ENCODE measurements at regions not wholly inside any gene's neighbourhood (a gene's known extent, or its start where the extent isn't known, plus 50 kb on each side); places are given as distances from the start of the nearest gene placed in this dataset.
"Not testable (repeated sequence)": the region's sequence is repeated elsewhere in the genome, so short reads cannot be mapped to it uniquely, and the experiment has no call there.

- no peak overlapping the region for H3K4me2 ChIP-seq (ENCODE audit: low read length)
- no peaks in the 10 kb centered on the region for H3K79me2 ChIP-seq (ENCODE audit: insufficient read depth, low read length)
- H3K27me3 ChIP-seq (ENCODE audit: insufficient read depth, low read length), result no peaks in the 10 kb centered on the region
- H3K9me2 ChIP-seq (ENCODE audit: low read depth, low read length), result no peaks in the 10 kb centered on the region
- H4K20me1 ChIP-seq (ENCODE audit: insufficient read depth, low read length), result no peaks in the 10 kb centered on the region
- H3K36me3 ChIP-seq (ENCODE audit: insufficient read depth, low read length), result no peaks in the 10 kb centered on the region
- H3F3A ChIP-seq (ENCODE audit: insufficient read depth, low read length), result no peaks in the 10 kb centered on the region
- no peak for TF ChIP-seq CTCF (IDR thresholded peaks at IDR 0.05; ENCODE audit: low read length)
- TF ChIP-seq EZH2 (IDR thresholded peaks at IDR 0.05; ENCODE audit: borderline replicate concordance, low read length), result no peak
- no peaks in the 10 kb centered on the region for H3K9me3 ChIP-seq (ENCODE audit: low read length)
- H3K4me1 ChIP-seq (ENCODE audit: insufficient read depth, low read length, severe bottlenecking), result no peaks in the 10 kb centered on the region
- no peak overlapping the region for H3K4me3 ChIP-seq (ENCODE audit: low read depth, low read length, poor library complexity, severe bottlenecking)
- H3K9ac ChIP-seq (ENCODE audit: low read length), result no peak overlapping the region
- no peak overlapping the region for H3K27ac ChIP-seq (ENCODE audit: low read depth, low read length, poor library complexity, severe bottlenecking)
- H2AFZ ChIP-seq (ENCODE audit: low read length), result no peak overlapping the region
These were observed 156.8 kb upstream of the STS start for GRCh38 chrX:6990552-6991193.

GRCh38 chrX:6989858-6990257 is 157.7 kb upstream of the STS start:
- TF ChIP-seq EZH2 (IDR thresholded peaks at IDR 0.05; ENCODE audit: borderline replicate concordance, low read length) (no peak), CTCF (IDR thresholded peaks at IDR 0.05; ENCODE audit: low read length) (no peak)

GRCh38 chrX:6988694-6989093 is 158.8 kb upstream of the STS start:
- H4K20me1 ChIP-seq (ENCODE audit: insufficient read depth, low read length); H3K36me3 ChIP-seq (ENCODE audit: insufficient read depth, low read length); H3K27me3 ChIP-seq (ENCODE audit: insufficient read depth, low read length); H3K27ac ChIP-seq (ENCODE audit: low read depth, low read length, poor library complexity, severe bottlenecking); H3K9me3 ChIP-seq (ENCODE audit: low read length); H3K4me2 ChIP-seq (ENCODE audit: low read length); H3K4me1 ChIP-seq (ENCODE audit: insufficient read depth, low read length, severe bottlenecking); H2AFZ ChIP-seq (ENCODE audit: low read length); H3K9me2 ChIP-seq (ENCODE audit: low read depth, low read length); H3K4me3 ChIP-seq (ENCODE audit: low read depth, low read length, poor library complexity, severe bottlenecking); H3K9ac ChIP-seq (ENCODE audit: low read length); H3F3A ChIP-seq (ENCODE audit: insufficient read depth, low read length); H3K79me2 ChIP-seq (ENCODE audit: insufficient read depth, low read length): not testable (repeated sequence)

More at GRCh38 chrX:6989858-6990257, 157.7 kb upstream of the STS start:
- Histone ChIP-seq H2AFZ (ENCODE audit: low read length) (no peak overlapping the region), H3K9me3 (ENCODE audit: low read length) (no peaks in the 10 kb centered on the region), H3K4me2 (ENCODE audit: low read length) (no peak overlapping the region), H3K9ac (ENCODE audit: low read length) (no peak overlapping the region), H3K79me2 (ENCODE audit: insufficient read depth, low read length) (no peaks in the 10 kb centered on the region), H3F3A (ENCODE audit: insufficient read depth, low read length) (no peaks in the 10 kb centered on the region), H3K36me3 (ENCODE audit: insufficient read depth, low read length) (no peaks in the 10 kb centered on the region), H3K9me2 (ENCODE audit: low read depth, low read length) (no peaks in the 10 kb centered on the region), H3K27me3 (ENCODE audit: insufficient read depth, low read length) (no peaks in the 10 kb centered on the region), H3K4me1 (ENCODE audit: insufficient read depth, low read length, severe bottlenecking) (no peaks in the 10 kb centered on the region), H3K27ac (ENCODE audit: low read depth, low read length, poor library complexity, severe bottlenecking) (no peak overlapping the region), H4K20me1 (ENCODE audit: insufficient read depth, low read length) (no peaks in the 10 kb centered on the region), H3K4me3 (ENCODE audit: low read depth, low read length, poor library complexity, severe bottlenecking) (no peak overlapping the region)

GRCh38 chrX:6986915-6987314 is 160.6 kb upstream of the STS start:
- Histone ChIP-seq H3K9ac (ENCODE audit: low read length) (no peak overlapping the region), H3K27ac (ENCODE audit: low read depth, low read length, poor library complexity, severe bottlenecking) (no peak overlapping the region), H3K4me1 (ENCODE audit: insufficient read depth, low read length, severe bottlenecking) (no peaks in the 10 kb centered on the region), H3K9me3 (ENCODE audit: low read length) (no peaks in the 10 kb centered on the region), H2AFZ (ENCODE audit: low read length) (no peak overlapping the region), H3K4me2 (ENCODE audit: low read length) (no peak overlapping the region), H3K36me3 (ENCODE audit: insufficient read depth, low read length) (no peaks in the 10 kb centered on the region), H3F3A (ENCODE audit: insufficient read depth, low read length) (no peaks in the 10 kb centered on the region), H3K79me2 (ENCODE audit: insufficient read depth, low read length) (no peaks in the 10 kb centered on the region), H3K4me3 (ENCODE audit: low read depth, low read length, poor library complexity, severe bottlenecking) (no peak overlapping the region), H4K20me1 (ENCODE audit: insufficient read depth, low read length) (no peaks in the 10 kb centered on the region), H3K9me2 (ENCODE audit: low read depth, low read length) (no peaks in the 10 kb centered on the region), H3K27me3 (ENCODE audit: insufficient read depth, low read length) (no peaks in the 10 kb centered on the region)
- TF ChIP-seq EZH2 (IDR thresholded peaks at IDR 0.05; ENCODE audit: borderline replicate concordance, low read length), result no peak
- TF ChIP-seq CTCF (IDR thresholded peaks at IDR 0.05; ENCODE audit: low read length), result no peak

Data from OCI-LY1 (cell line).